H9 (cell line): ENCODE measurements at regions not wholly inside any gene's neighbourhood (a gene's known extent, or its start where the extent isn't known, plus 50 kb on each side); places are given as distances from the start of the nearest gene placed in this dataset.

Experiments used
- DNase-seq: peaks from one replicate; pipeline ENCODE4 v3.0.0-alpha.2; 2017
- H2AFZ ChIP-seq: one replicate; pipeline ENCODE4 v1.6.1; 2013; ENCODE audit warnings: mild to moderate bottlenecking, low read length, control low read depth, moderate library complexity
- H2AK5ac ChIP-seq: 2 replicates; pipeline ENCODE4 v1.6.1; 2013; ENCODE audit warnings: low read length, control low read depth, mixed read lengths; ENCODE audit not compliant: insufficient read length
- H2BK120ac ChIP-seq: one replicate; pipeline ENCODE4 v1.6.1; 2013; ENCODE audit warnings: low read depth, mild to moderate bottlenecking, low read length, control low read depth, inconsistent platforms; ENCODE audit not compliant: poor library complexity, severe bottlenecking
- H2BK12ac ChIP-seq: 2 replicates; pipeline ENCODE4 v1.6.1; 2013; ENCODE audit warnings: low read length, control low read depth, mixed read lengths, low read depth; ENCODE audit not compliant: insufficient read length
- H2BK15ac ChIP-seq: 2 replicates; pipeline ENCODE4 v1.6.1; 2013; ENCODE audit warnings: low read depth, low read length, control low read depth
- H2BK20ac ChIP-seq: one replicate; pipeline ENCODE4 v1.6.1; 2013; ENCODE audit warnings: low read depth, mild to moderate bottlenecking, low read length, control low read depth, inconsistent platforms; ENCODE audit not compliant: poor library complexity, severe bottlenecking
- H2BK5ac ChIP-seq: 2 replicates; pipeline ENCODE4 v1.6.1; 2013; ENCODE audit warnings: low read length, control low read depth, mixed read lengths; ENCODE audit not compliant: insufficient read length
- H3K14ac ChIP-seq: 2 replicates; pipeline ENCODE4 v1.6.1; 2013; ENCODE audit warnings: low read length, control low read depth; ENCODE audit not compliant: insufficient read depth
- H3K18ac ChIP-seq: 2 replicates; pipeline ENCODE4 v1.6.1; 2013; ENCODE audit warnings: low read depth, mild to moderate bottlenecking, mixed read lengths, low read length, control low read depth; ENCODE audit not compliant: insufficient read length
- H3K23ac ChIP-seq: 2 replicates; pipeline ENCODE4 v1.6.1; 2013; ENCODE audit warnings: low read length, control low read depth, mixed read lengths, low read depth; ENCODE audit not compliant: insufficient read length
- H3K23me2 ChIP-seq: 2 replicates; pipeline ENCODE4 v1.6.1; 2013; ENCODE audit warnings: low read depth, mild to moderate bottlenecking, mixed read lengths, low read length, control low read depth; ENCODE audit not compliant: insufficient read length, poor library complexity, severe bottlenecking
- H3K27ac ChIP-seq: 2 replicates; pipeline ENCODE4 v1.5.1; 2013; ENCODE audit warnings: low read length, control low read depth, mixed read lengths, low read depth; ENCODE audit not compliant: insufficient read length
- H3K27me3 ChIP-seq: 2 replicates; pipeline ENCODE4 v1.6.1; 2013; ENCODE audit warnings: low read length, control low read depth, inconsistent platforms; ENCODE audit not compliant: insufficient read depth
- H3K4ac ChIP-seq: 2 replicates; pipeline ENCODE4 v1.6.1; 2013; ENCODE audit warnings: low read depth, mild to moderate bottlenecking, control low read depth, inconsistent platforms, low read length, moderate library complexity
- H3K4me1 ChIP-seq: 2 replicates; pipeline ENCODE4 v1.6.1; 2013; ENCODE audit warnings: low read length, control low read depth, inconsistent platforms; ENCODE audit not compliant: insufficient read depth
- H3K4me2 ChIP-seq: 2 replicates; pipeline ENCODE4 v1.6.1; 2013; ENCODE audit warnings: low read length, control low read depth, mixed read lengths; ENCODE audit not compliant: insufficient read length, insufficient read depth
- H3K56ac ChIP-seq: 2 replicates; pipeline ENCODE4 v1.6.1; 2013; ENCODE audit warnings: low read depth, mild to moderate bottlenecking, mixed read lengths, low read length, control low read depth; ENCODE audit not compliant: insufficient read length
- H3K79me1 ChIP-seq: 2 replicates; pipeline ENCODE4 v1.6.1; 2013; ENCODE audit warnings: low read depth, mild to moderate bottlenecking, moderate library complexity, low read length, control low read depth, inconsistent platforms; ENCODE audit not compliant: insufficient read depth, poor library complexity, severe bottlenecking
- H3K79me2 ChIP-seq: 2 replicates; pipeline ENCODE4 v1.6.1; 2013; ENCODE audit warnings: low read length, control low read depth, inconsistent platforms; ENCODE audit not compliant: insufficient read depth
- H3K9ac ChIP-seq: 2 replicates; pipeline ENCODE4 v1.6.1; 2013; ENCODE audit warnings: low read length, control low read depth, mixed read lengths; ENCODE audit not compliant: insufficient read length; ENCODE audit errors: extremely low read depth
- H3K9me3 ChIP-seq: one replicate; pipeline ENCODE4 v1.6.1; 2013; ENCODE audit warnings: low read depth, low read length, inconsistent platforms; ENCODE audit not compliant: control insufficient read depth
- H3T11ph ChIP-seq: one replicate; pipeline ENCODE4 v1.6.1; 2013; ENCODE audit warnings: mild to moderate bottlenecking, low read length, control low read depth, inconsistent platforms
- H4K20me1 ChIP-seq: one replicate; pipeline ENCODE4 v1.6.1; 2013; ENCODE audit not compliant: control insufficient read depth, insufficient read length, insufficient read depth
- H4K5ac ChIP-seq: 2 replicates; pipeline ENCODE4 v1.6.1; 2013; ENCODE audit warnings: low read depth, mild to moderate bottlenecking, mixed read lengths, low read length, control low read depth; ENCODE audit not compliant: insufficient read length
- H4K8ac ChIP-seq: replicated peaks from 2 replicates; pipeline ENCODE4 v1.6.1; 2013; ENCODE audit warnings: low read length, control low read depth, mixed read lengths, low read depth; ENCODE audit not compliant: insufficient read length
- H4K91ac ChIP-seq: 2 replicates; pipeline ENCODE4 v1.6.1; 2013; ENCODE audit warnings: low read depth, mild to moderate bottlenecking, moderate library complexity, mixed read lengths, low read length, control low read depth; ENCODE audit not compliant: insufficient read length
- H3K27ac Mint-ChIP-seq, 3 experiments: 2 replicates in 2 of 3; 3 replicates in 1 of 3; pipeline ENCODE4 v1.8.0; 2020 to 2021; ENCODE audit warnings: mixed read lengths in 3 of 3, mild to moderate bottlenecking in 1 of 3, moderate library complexity in 1 of 3
- H3K27me3 Mint-ChIP-seq: 2 replicates; pipeline ENCODE4 v1.8.0; 2021; ENCODE audit warnings: low read depth, mild to moderate bottlenecking, moderate library complexity, mixed read lengths
- H3K36me3 Mint-ChIP-seq, 3 experiments: 2 replicates in 2 of 3; 3 replicates in 1 of 3; pipeline ENCODE4 v1.8.0; 2020 to 2021; ENCODE audit warnings: low read depth in 3 of 3, mixed read lengths in 3 of 3; ENCODE audit not compliant: insufficient read depth in 1 of 3
- H3K4me1 Mint-ChIP-seq, 2 experiments: 2 replicates each; pipeline ENCODE4 v1.8.0; 2020; ENCODE audit warnings: mixed read lengths in 2 of 2
- H3K4me3 Mint-ChIP-seq, 2 experiments: 2 replicates in 1 of 2; 3 replicates in 1 of 2; pipeline ENCODE4 v1.8.0; 2020 to 2021; ENCODE audit warnings: mild to moderate bottlenecking in 2 of 2, mixed read lengths in 2 of 2, moderate library complexity in 1 of 2
- H3K9me3 Mint-ChIP-seq, 2 experiments: 2 replicates in 1 of 2; 3 replicates in 1 of 2; pipeline ENCODE4 v1.8.0; 2020; ENCODE audit warnings: mild to moderate bottlenecking in 2 of 2, mixed read lengths in 2 of 2, moderate library complexity in 1 of 2
- WGBS: extraction: QIAGEN DNeasy Blood & Tissue Kit; methylation state at CpG from one replicate; pipeline ENCODE4 v1.1.7; 2013; ENCODE audit warnings: missing lambda C conversion rate, low lambda C conversion rate, mixed read lengths; ENCODE audit not compliant: insufficient read length; ENCODE audit errors: extremely low coverage; 5-methylcytosine and 5-hydroxymethylcytosine counted together
- TF ChIP-seq, protein P1 (sequence below): fragments of 200-600 bp; sonication (generic); conservative IDR thresholded peaks from 3 replicates; pipeline ENCODE4 v1.8.0; 2021; ENCODE audit warnings: antibody characterized with exemption, mild to moderate bottlenecking

DNA sequence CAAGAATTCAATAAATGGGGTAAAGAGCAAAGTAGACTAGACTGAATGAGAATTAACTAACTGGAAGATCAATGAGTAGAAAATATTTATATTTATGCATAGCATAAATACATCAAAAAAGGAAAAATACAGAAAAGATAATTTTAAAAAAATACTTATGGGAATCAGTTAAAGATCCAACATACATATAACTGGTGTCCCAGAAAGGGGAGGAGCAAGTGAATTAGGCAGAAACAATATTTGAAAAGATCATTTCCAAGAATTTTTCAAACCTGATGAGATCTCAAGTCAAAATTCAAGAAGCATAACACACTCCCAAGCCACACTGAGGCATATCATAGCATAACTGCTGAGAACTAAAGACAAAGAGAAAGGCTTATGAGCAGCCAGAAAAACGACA lies 62.7 kb upstream of the SHISAL1 start:
- H2BK20ac ChIP-seq, result no peak overlapping the region
- no CpG with 5 or more reads among the region's 1 CpG for WGBS
- no peak overlapping the region for H4K8ac ChIP-seq
- Mint-ChIP-seq H3K4me3 (no peak overlapping the region), H3K36me3 (peaks cover 0 to 8% (median 2%) of the 10 kb centered on the region in 3 experiments; a peak in 3 of 7 replicates), H3K27me3 (peaks cover 11% of the 10 kb centered on the region), H3K27ac (no peak overlapping the region), H3K4me1 (no peaks in the 10 kb centered on the region), H3K9me3 (peaks cover 13 to 18% of the 10 kb centered on the region in 2 experiments)
- no peak overlapping the region for H3K4ac ChIP-seq
- no peak overlapping the region for H2BK12ac ChIP-seq
- no peak overlapping the region for H3K18ac ChIP-seq
- no peak overlapping the region for H2AFZ ChIP-seq
- no peak overlapping the region for H3T11ph ChIP-seq
- no peak overlapping the region for H2BK15ac ChIP-seq
- H3K27ac ChIP-seq, result no peak overlapping the region
- H3K79me2 ChIP-seq, result no peaks in the 10 kb centered on the region
- H4K5ac ChIP-seq, result no peak overlapping the region
- H3K4me2 ChIP-seq, result no peak overlapping the region
- H3K9ac ChIP-seq, result no peak overlapping the region
- no peak overlapping the region for H2AK5ac ChIP-seq
- no peak overlapping the region for H3K14ac ChIP-seq
- H2BK5ac ChIP-seq, result no peak overlapping the region
- H3K23ac ChIP-seq, result no peak overlapping the region
- no peaks in the 10 kb centered on the region for H3K4me1 ChIP-seq
- TF ChIP-seq, protein P1, sequence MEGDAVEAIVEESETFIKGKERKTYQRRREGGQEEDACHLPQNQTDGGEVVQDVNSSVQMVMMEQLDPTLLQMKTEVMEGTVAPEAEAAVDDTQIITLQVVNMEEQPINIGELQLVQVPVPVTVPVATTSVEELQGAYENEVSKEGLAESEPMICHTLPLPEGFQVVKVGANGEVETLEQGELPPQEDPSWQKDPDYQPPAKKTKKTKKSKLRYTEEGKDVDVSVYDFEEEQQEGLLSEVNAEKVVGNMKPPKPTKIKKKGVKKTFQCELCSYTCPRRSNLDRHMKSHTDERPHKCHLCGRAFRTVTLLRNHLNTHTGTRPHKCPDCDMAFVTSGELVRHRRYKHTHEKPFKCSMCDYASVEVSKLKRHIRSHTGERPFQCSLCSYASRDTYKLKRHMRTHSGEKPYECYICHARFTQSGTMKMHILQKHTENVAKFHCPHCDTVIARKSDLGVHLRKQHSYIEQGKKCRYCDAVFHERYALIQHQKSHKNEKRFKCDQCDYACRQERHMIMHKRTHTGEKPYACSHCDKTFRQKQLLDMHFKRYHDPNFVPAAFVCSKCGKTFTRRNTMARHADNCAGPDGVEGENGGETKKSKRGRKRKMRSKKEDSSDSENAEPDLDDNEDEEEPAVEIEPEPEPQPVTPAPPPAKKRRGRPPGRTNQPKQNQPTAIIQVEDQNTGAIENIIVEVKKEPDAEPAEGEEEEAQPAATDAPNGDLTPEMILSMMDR, result no peak
- no peak for DNase-seq
- no peak overlapping the region for H3K56ac ChIP-seq
- peaks cover 4% of the 10 kb centered on the region for H3K9me3 ChIP-seq
- no peaks in the 10 kb centered on the region for H3K23me2 ChIP-seq
- no peaks in the 10 kb centered on the region for H3K27me3 ChIP-seq
- H3K79me1 ChIP-seq, result no peaks in the 10 kb centered on the region
- no peaks in the 10 kb centered on the region for H4K20me1 ChIP-seq
- H2BK120ac ChIP-seq, result no peak overlapping the region
- H4K91ac ChIP-seq, result no peak overlapping the region
